ENCODE measurements at regions not wholly inside any gene's neighbourhood (a gene's known extent, or its start where the extent isn't known, plus 50 kb on each side); places are given as distances from the start of the nearest gene placed in this dataset.

- in situ Hi-C loops (cut with HindIII; ENCODE audit: low pct_unique_long_range_greater_than_20kb, low sequenced_read_pairs): no loop called here
- DNase-seq (ENCODE audit: low read depth): no peak
These were observed 217.2 kb upstream of the CADM1 start for GRCh38 chr11:115721296-115721995.

- no peak for DNase-seq (ENCODE audit: low read depth)
- in situ Hi-C loops (cut with HindIII; ENCODE audit: low pct_unique_long_range_greater_than_20kb, low sequenced_read_pairs): no loop called here
These were observed 216.5 kb upstream of the CADM1 start for GRCh38 chr11:115720602-115721245.

- in situ Hi-C loops (cut with HindIII; ENCODE audit: low pct_unique_long_range_greater_than_20kb, low sequenced_read_pairs): no loop called here
- DNase-seq (ENCODE audit: low read depth): no peak
These were observed 214.7 kb upstream of the CADM1 start for GRCh38 chr11:115718945-115719344.

GRCh38 chr11:115718106-115718505 is 213.9 kb upstream of the CADM1 start:
- in situ Hi-C loops (cut with HindIII; ENCODE audit: low pct_unique_long_range_greater_than_20kb, low sequenced_read_pairs): no loop called here
- no peak for DNase-seq (ENCODE audit: low read depth)

GRCh38 chr11:115716601-115717529 is 212.7 kb upstream of the CADM1 start:
- DNase-seq (ENCODE audit: low read depth): no peak
- in situ Hi-C loops (cut with HindIII; ENCODE audit: low pct_unique_long_range_greater_than_20kb, low sequenced_read_pairs): no loop called here

- no peak for DNase-seq (ENCODE audit: low read depth)
- in situ Hi-C loops (cut with HindIII; ENCODE audit: low pct_unique_long_range_greater_than_20kb, low sequenced_read_pairs): no loop called here
These were observed 211.9 kb upstream of the CADM1 start for GRCh38 chr11:115716080-115716479.

- in situ Hi-C loops (cut with HindIII; ENCODE audit: low pct_unique_long_range_greater_than_20kb, low sequenced_read_pairs): no loop called here
- DNase-seq (ENCODE audit: low read depth): no peak
These were observed 211.1 kb upstream of the CADM1 start for GRCh38 chr11:115715251-115715770.

GRCh38 chr11:115712296-115712695 is 208.1 kb upstream of the CADM1 start:
- in situ Hi-C loops (cut with HindIII; ENCODE audit: low pct_unique_long_range_greater_than_20kb, low sequenced_read_pairs): no loop called here
- no peak for DNase-seq (ENCODE audit: low read depth)

GRCh38 chr11:115710980-115711379 is 206.8 kb upstream of the CADM1 start:
- in situ Hi-C loops (cut with HindIII; ENCODE audit: low pct_unique_long_range_greater_than_20kb, low sequenced_read_pairs): no loop called here
- no peak for DNase-seq (ENCODE audit: low read depth)

- DNase-seq (ENCODE audit: low read depth): no peak
- in situ Hi-C loops (cut with HindIII; ENCODE audit: low pct_unique_long_range_greater_than_20kb, low sequenced_read_pairs): no loop called here
These were observed 206.2 kb upstream of the CADM1 start for GRCh38 chr11:115710426-115710825.

- in situ Hi-C loops (cut with HindIII; ENCODE audit: low pct_unique_long_range_greater_than_20kb, low sequenced_read_pairs): no loop called here
- no peak for DNase-seq (ENCODE audit: low read depth)
These were observed 205.1 kb upstream of the CADM1 start for GRCh38 chr11:115709297-115709696.

GRCh38 chr11:115707180-115707905 is 203.1 kb upstream of the CADM1 start:
- DNase-seq (ENCODE audit: low read depth): no peak
- in situ Hi-C loops (cut with HindIII; ENCODE audit: low pct_unique_long_range_greater_than_20kb, low sequenced_read_pairs): no loop called here

GRCh38 chr11:115706626-115707135 is 202.5 kb upstream of the CADM1 start:
- no peak for DNase-seq (ENCODE audit: low read depth)

GRCh38 chr11:115705200-115705599 is 201.0 kb upstream of the CADM1 start:
- no peak for DNase-seq (ENCODE audit: low read depth)
- in situ Hi-C loops (cut with HindIII; ENCODE audit: low pct_unique_long_range_greater_than_20kb, low sequenced_read_pairs): no loop called here

More at GRCh38 chr11:115706626-115707135, 202.5 kb upstream of the CADM1 start:
- in situ Hi-C loops (cut with HindIII; ENCODE audit: low pct_unique_long_range_greater_than_20kb, low sequenced_read_pairs): no loop called here

GRCh38 chr11:115700981-115701875 is 197.0 kb upstream of the CADM1 start:
- DNase-seq (ENCODE audit: low read depth): no peak
- in situ Hi-C loops (cut with HindIII; ENCODE audit: low pct_unique_long_range_greater_than_20kb, low sequenced_read_pairs): no loop called here

GRCh38 chr11:115700496-115700895 is 196.3 kb upstream of the CADM1 start:
- no peak for DNase-seq (ENCODE audit: low read depth)
- in situ Hi-C loops (cut with HindIII; ENCODE audit: low pct_unique_long_range_greater_than_20kb, low sequenced_read_pairs): no loop called here

- DNase-seq (ENCODE audit: low read depth): no peak
These were observed 195.5 kb upstream of the CADM1 start for GRCh38 chr11:115699733-115700132.

More at GRCh38 chr11:115699733-115700132, 195.5 kb upstream of the CADM1 start:
- in situ Hi-C loops (cut with HindIII; ENCODE audit: low pct_unique_long_range_greater_than_20kb, low sequenced_read_pairs): no loop called here

Data from Caki2 (cell line).